Ishikawa (cell line): ENCODE measurements at regions not wholly inside any gene's neighbourhood (a gene's known extent, or its start where the extent isn't known, plus 50 kb on each side); places are given as distances from the start of the nearest gene placed in this dataset.

Experiments
- EP300 ChIP-seq: IDR thresholded peaks from 2 replicates; pipeline ENCODE4 v1.6.1; 2012; ENCODE audit warnings: borderline replicate concordance
- FOXM1 ChIP-seq: IDR thresholded peaks from 2 replicates; pipeline ENCODE4 v1.6.1; 2012; ENCODE audit warnings: low read depth, borderline replicate concordance
- MAX ChIP-seq: IDR thresholded peaks from 2 replicates; pipeline ENCODE4 v1.6.1; 2012
- TAF1 ChIP-seq: IDR thresholded peaks from 2 replicates; pipeline ENCODE4 v1.6.1; 2012; ENCODE audit warnings: low read depth, mild to moderate bottlenecking

- no peak for TF ChIP-seq FOXM1
- no peak for TF ChIP-seq TAF1
- TF ChIP-seq EP300: no peak
- TF ChIP-seq MAX: no peak
Observed at GRCh38 chr17:31660684-31661083, 198.4 kb downstream of the COPRS start.
